DMS153 treated with DMSO at 0.1 percent for 48 hours (cell line): ENCODE measurements at regions not wholly inside any gene's neighbourhood (a gene's known extent, or its start where the extent isn't known, plus 50 kb on each side); places are given as distances from the start of the nearest gene placed in this dataset.
"Not testable (repeated sequence)": the region's sequence is repeated elsewhere in the genome, so short reads cannot be mapped to it uniquely, and the experiment has no call there.

ENCODE experiments used
- DNase-seq: peaks from one replicate; lab custom pipeline; 2025; ENCODE audit not compliant: unreplicated experiment; lab: John Stamatoyannopoulos, UW

GRCh38 chr13:43946281-43946680, 66.6 kb downstream of the LACC1 start:
- DNase-seq, result no peak

- no peak for DNase-seq
Observed at GRCh38 chr13:43947897-43948458, 68.3 kb downstream of the LACC1 start.

GRCh38 chr13:43953370-43953769, 73.7 kb downstream of the LACC1 start:
- no peak for DNase-seq

GRCh38 chr13:43956975-43957374, 77.3 kb downstream of the LACC1 start:
- not testable (repeated sequence) for DNase-seq

- no peak for DNase-seq
Observed at GRCh38 chr13:43959291-43959690, 79.6 kb downstream of the LACC1 start.

GRCh38 chr13:43961909-43962308, 82.2 kb downstream of the LACC1 start:
- DNase-seq, result no peak

- no peak for DNase-seq
Observed at GRCh38 chr13:43963726-43964125, 84.0 kb downstream of the LACC1 start.

- DNase-seq, result no peak
Observed at GRCh38 chr13:43964698-43965458, 85.2 kb downstream of the LACC1 start.

- DNase-seq, result no peak
Observed at GRCh38 chr13:43965459-43965845, 85.7 kb downstream of the LACC1 start.

GRCh38 chr13:43968251-43968942, 88.7 kb downstream of the LACC1 start:
- DNase-seq, result not testable (repeated sequence)

- not testable (repeated sequence) for DNase-seq
Observed at GRCh38 chr13:43968943-43969690, 89.4 kb downstream of the LACC1 start.

- DNase-seq, result not testable (repeated sequence)
Observed at GRCh38 chr13:43969919-43970318, 90.2 kb downstream of the LACC1 start.

GRCh38 chr13:43970520-43971242, 91.0 kb downstream of the LACC1 start:
- not testable (repeated sequence) for DNase-seq

GRCh38 chr13:43971324-43971723, 91.6 kb downstream of the LACC1 start:
- not testable (repeated sequence) for DNase-seq

GRCh38 chr13:43977911-43978310, 98.2 kb downstream of the LACC1 start:
- no peak for DNase-seq

- DNase-seq, result no peak
Observed at GRCh38 chr13:43978688-43979087, 99.0 kb downstream of the LACC1 start.

GRCh38 chr13:43979492-43979891, 99.8 kb downstream of the LACC1 start:
- no peak for DNase-seq

- DNase-seq, result no peak
Observed at GRCh38 chr13:43980587-43980986, 100.9 kb downstream of the LACC1 start.

- no peak for DNase-seq
Observed at GRCh38 chr13:43981091-43981490, 101.4 kb downstream of the LACC1 start.

- DNase-seq, result no peak
Observed at GRCh38 chr13:43981512-43982301, 102.0 kb downstream of the LACC1 start.
